ENCODE measurements at regions not wholly inside any gene's neighbourhood (a gene's known extent, or its start where the extent isn't known, plus 50 kb on each side); places are given as distances from the start of the nearest gene placed in this dataset.
A peak's percentile ranks its signal among the peaks of the same experiment; 100 is the strongest.

- Histone ChIP-seq H3K4me3 (ENCODE audit: low read depth, low read length) (no peak overlapping the region), H3K27me3 (ENCODE audit: control insufficient read depth, insufficient read depth, low read length) (no peaks in the 10 kb centered on the region), H3K36me3 (ENCODE audit: control insufficient read depth, insufficient read depth, low read length) (no peaks in the 10 kb centered on the region)
- FAIRE-seq (no peak), DNase-seq (ENCODE audit: low read depth) (no peak)
- TF ChIP-seq, protein P1, sequence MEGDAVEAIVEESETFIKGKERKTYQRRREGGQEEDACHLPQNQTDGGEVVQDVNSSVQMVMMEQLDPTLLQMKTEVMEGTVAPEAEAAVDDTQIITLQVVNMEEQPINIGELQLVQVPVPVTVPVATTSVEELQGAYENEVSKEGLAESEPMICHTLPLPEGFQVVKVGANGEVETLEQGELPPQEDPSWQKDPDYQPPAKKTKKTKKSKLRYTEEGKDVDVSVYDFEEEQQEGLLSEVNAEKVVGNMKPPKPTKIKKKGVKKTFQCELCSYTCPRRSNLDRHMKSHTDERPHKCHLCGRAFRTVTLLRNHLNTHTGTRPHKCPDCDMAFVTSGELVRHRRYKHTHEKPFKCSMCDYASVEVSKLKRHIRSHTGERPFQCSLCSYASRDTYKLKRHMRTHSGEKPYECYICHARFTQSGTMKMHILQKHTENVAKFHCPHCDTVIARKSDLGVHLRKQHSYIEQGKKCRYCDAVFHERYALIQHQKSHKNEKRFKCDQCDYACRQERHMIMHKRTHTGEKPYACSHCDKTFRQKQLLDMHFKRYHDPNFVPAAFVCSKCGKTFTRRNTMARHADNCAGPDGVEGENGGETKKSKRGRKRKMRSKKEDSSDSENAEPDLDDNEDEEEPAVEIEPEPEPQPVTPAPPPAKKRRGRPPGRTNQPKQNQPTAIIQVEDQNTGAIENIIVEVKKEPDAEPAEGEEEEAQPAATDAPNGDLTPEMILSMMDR (IDR thresholded peaks at IDR 0.05; ENCODE audit: insufficient read depth, low read length, severe bottlenecking), result no peak
Measured at GRCh38 chr5:155091063-155091648, 77.6 kb downstream of the KIF4B start.

DNA sequence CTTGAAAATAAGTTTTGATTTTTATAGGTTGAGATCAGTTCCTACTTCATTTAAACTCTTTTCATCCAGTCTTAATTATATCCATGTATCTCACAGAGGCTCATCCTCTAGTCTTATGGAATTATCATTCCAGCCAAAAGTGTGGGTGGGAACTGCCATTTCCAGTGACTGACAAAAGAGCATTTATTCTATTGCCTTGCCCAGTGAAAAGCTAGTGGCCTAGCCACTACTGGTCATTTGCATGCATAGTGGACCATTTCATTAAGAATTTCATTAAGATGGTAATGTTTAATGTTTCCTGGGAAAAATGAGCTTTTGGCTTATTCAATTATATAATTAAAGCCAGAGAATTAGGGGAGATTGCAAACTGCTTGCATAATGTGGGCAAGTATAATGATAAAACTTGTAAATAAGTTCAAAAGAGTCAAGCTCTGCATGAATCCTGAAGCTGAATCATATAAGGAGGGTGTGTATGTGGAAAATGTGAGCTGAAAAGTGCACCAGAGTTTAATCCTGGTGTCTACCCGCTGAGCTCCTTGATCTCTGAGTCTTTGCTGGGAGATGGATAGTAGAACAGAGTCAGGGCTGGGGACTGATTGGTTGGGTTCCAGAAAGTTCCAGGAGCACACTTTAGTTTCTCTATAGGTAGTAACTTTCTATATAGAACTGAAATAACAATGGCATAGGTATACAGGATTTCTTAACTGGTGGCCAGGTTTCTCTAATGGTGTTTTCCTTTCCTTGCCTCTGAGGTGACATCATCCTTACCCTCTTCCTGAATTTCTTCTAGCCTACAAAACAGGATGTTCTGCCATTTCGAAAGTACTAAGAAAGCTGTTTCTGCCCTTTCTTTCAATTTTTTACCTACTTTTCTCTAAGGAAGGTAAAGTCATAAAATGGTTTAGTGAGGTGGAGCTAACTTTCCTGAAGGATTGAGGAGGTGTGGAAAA is 78.5 kb downstream of the KIF4B start:
- FAIRE-seq (no peak), DNase-seq (ENCODE audit: low read depth) (peak; percentile 59)
- no peaks in the 10 kb centered on the region for H3K36me3 ChIP-seq (ENCODE audit: control insufficient read depth, insufficient read depth, low read length)
- no peak overlapping the region for H3K4me3 ChIP-seq (ENCODE audit: low read depth, low read length)
- H3K27me3 ChIP-seq (ENCODE audit: control insufficient read depth, insufficient read depth, low read length), result no peaks in the 10 kb centered on the region
- TF ChIP-seq, protein P1 (IDR thresholded peaks at IDR 0.05; ENCODE audit: insufficient read depth, low read length, severe bottlenecking), result no peak

- Histone ChIP-seq H3K27me3 (ENCODE audit: control insufficient read depth, insufficient read depth, low read length) (no peaks in the 10 kb centered on the region), H3K36me3 (ENCODE audit: control insufficient read depth, insufficient read depth, low read length) (no peaks in the 10 kb centered on the region), H3K4me3 (ENCODE audit: low read depth, low read length) (no peak overlapping the region)
- no peak for DNase-seq (ENCODE audit: low read depth)
- TF ChIP-seq, protein P1 (IDR thresholded peaks at IDR 0.05; ENCODE audit: insufficient read depth, low read length, severe bottlenecking), result no peak
- no peak for FAIRE-seq
Measured at GRCh38 chr5:155094455-155094854, 80.9 kb downstream of the KIF4B start.

DNA sequence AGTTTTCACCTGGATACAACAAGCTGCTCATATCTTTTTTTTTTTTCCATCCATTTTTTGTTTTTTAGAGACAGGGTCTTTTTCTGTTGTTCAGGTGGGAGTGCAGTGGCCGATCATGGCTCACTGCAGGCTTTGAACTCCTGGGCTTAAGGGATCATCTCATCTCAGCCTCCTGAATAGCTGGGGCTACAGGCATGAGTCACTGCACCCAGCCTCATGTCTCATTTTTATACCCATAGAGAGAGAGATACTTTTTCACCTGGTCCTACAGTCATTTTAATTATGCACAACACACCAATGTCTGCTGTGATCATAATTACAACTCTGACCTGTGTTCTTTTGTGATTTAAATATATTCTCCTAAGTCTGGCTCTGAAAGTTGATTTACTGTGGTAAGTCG is 84.4 kb downstream of the KIF4B start:
- Histone ChIP-seq H3K27me3 (ENCODE audit: control insufficient read depth, insufficient read depth, low read length) (no peaks in the 10 kb centered on the region), H3K4me3 (ENCODE audit: low read depth, low read length) (no peak overlapping the region), H3K36me3 (ENCODE audit: control insufficient read depth, insufficient read depth, low read length) (no peaks in the 10 kb centered on the region)
- FAIRE-seq (no peak), DNase-seq (ENCODE audit: low read depth) (no peak)
- TF ChIP-seq, protein P1 (IDR thresholded peaks at IDR 0.05; ENCODE audit: insufficient read depth, low read length, severe bottlenecking), result no peak

DNA sequence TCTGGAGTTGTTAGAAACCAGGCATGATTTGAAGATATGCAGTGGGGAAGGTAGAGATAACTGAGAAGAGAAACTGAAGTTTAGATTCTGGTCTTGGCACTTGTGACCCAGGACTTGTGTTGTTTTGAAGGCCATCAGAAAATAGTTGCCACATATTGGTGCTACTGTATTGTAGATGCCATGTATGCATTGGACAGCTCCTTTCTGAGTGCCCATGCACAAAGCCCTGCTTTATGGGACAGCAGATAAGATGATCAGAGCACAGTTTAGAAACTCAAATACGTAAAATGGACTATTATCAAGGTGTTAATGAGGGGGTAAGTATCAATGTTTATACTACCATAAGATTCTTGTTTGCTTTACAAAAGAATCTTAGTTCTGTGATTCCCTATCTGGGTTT is 84.9 kb downstream of the KIF4B start:
- TF ChIP-seq, protein P1 (IDR thresholded peaks at IDR 0.05; ENCODE audit: insufficient read depth, low read length, severe bottlenecking), result no peak

More for the DNA sequence above, 84.9 kb downstream of the KIF4B start:
- Histone ChIP-seq H3K36me3 (ENCODE audit: control insufficient read depth, insufficient read depth, low read length) (no peaks in the 10 kb centered on the region), H3K27me3 (ENCODE audit: control insufficient read depth, insufficient read depth, low read length) (no peaks in the 10 kb centered on the region), H3K4me3 (ENCODE audit: low read depth, low read length) (no peak overlapping the region)
- FAIRE-seq, result no peak
- DNase-seq (ENCODE audit: low read depth), result no peak

All from bronchial epithelial cell (primary cell).